HG03571 (cell line): ENCODE measurements at regions not wholly inside any gene's neighbourhood (a gene's known extent, or its start where the extent isn't known, plus 50 kb on each side); places are given as distances from the start of the nearest gene placed in this dataset.
"Not testable (repeated sequence)": the region's sequence is repeated elsewhere in the genome, so short reads cannot be mapped to it uniquely, and the experiment has no call there.

Experiments used
- ATAC-seq: cut with Tn5 transposase; IDR thresholded peaks from one replicate; pipeline ENCODE4 v1.9.1; 2021; ENCODE audit not compliant: unreplicated experiment

DNA sequence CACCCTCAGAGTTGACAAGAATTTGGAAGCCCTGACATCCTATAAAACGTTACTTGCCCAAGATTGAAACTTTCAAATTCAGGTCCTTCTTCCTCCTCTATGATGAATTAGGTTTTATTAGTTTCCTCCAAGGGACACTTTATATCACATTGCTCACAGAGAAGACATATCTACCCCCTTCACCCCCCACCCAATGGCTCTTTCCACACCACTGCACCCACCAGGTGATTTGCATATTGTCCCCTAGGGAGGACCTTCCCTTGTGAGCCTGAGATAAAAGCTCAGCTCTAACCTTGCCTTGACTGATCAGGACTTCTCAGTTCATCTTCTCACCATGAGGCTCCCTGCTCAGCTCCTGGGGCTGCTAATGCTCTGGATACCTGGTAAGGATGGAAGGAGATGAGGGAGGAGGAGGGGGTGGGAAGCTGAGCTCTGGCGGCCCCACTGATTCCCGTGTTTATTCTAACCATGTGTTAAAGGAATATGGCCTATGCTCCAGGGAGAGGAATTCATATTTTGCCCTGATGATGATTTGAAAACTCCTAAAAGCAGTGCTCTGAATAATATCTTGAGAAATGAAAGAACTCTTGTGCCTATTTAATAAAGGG, 1255.8 kb downstream of the RPIA start:
- ATAC-seq = not testable (repeated sequence)

DNA sequence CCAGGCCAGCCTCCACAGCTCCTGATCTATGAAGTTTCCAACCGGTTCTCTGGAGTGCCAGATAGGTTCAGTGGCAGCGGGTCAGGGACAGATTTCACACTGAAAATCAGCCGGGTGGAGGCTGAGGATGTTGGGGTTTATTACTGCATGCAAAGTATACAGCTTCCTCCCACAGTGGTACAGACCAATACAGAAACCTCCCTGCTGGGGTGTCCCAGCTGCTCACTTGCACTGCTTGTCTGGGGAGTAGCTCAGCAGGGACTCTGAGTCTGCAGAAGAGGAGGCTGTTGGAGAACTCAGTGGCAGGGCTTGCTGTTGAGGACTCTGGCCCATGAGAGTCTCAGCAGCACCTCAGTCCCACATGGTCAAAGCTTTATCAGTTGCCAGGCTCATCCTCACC, 1256.6 kb downstream of the RPIA start:
- ATAC-seq = not testable (repeated sequence)

DNA sequence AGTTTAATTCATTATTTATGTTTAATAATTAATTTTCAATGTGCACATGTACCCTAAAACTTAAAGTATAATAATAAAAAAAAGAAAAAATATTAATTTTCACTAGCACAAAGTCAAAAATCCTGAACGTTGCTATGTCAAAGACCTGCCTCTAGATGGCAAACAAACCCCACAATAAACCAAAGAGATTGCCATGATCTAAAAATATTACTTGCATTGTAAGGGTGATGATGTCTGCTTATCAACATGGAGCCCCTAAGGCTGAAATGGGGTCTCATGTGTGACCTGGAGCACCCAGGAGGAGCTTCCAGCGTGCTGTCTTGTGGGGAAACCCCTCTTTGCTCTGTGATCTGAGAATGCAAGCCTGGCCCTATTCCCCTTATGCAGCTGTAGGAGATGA, 1259.3 kb downstream of the RPIA start:
- not testable (repeated sequence) for ATAC-seq

DNA sequence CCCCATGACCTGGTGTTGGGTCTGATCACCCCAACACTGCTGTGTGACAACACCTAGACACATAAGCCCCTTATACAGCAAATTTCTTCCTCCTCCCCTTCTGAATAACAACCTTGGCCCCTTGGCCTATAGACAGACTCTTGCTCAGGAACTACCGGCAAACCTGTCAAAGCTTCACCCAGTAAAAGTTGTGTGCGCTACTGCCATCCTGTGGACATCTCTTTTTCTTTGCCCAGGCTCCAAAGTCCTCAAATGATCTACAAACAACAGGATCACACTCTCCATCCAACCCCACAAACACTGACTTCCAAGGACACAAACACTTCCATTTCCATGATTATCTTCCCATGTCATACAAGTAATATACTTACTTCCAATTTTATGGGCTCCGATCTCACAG, 1265.8 kb downstream of the RPIA start:
- not testable (repeated sequence) for ATAC-seq

DNA sequence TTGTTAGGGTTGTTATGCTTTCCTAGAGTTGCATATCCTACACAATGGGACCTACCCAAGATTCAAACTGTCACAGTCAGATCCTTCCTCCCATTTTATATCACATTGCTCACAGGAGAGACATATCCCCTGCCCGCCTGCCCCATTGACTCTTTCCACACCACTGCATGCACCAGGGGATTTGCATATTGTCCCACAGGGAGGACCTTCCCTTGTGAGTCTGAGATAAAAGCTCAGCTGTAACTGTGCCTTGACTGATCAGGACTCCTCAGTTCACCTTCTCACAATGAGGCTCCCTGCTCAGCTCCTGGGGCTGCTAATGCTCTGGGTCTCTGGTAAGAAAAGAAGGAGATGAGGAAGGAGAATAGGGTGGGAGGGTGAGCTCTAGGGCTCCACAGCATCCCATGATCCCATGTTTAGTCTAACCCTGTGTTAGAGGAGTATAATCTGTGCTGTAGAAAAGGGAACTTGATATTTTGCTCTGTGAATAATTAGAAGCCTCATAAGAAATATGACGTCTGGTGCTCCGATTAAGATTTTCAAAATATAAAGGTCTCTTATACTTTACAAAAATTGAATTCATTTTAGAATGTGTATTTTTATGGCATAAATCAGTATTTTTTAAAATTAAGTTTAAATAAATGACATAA, 1268.4 kb downstream of the RPIA start:
- ATAC-seq = not testable (repeated sequence)

DNA sequence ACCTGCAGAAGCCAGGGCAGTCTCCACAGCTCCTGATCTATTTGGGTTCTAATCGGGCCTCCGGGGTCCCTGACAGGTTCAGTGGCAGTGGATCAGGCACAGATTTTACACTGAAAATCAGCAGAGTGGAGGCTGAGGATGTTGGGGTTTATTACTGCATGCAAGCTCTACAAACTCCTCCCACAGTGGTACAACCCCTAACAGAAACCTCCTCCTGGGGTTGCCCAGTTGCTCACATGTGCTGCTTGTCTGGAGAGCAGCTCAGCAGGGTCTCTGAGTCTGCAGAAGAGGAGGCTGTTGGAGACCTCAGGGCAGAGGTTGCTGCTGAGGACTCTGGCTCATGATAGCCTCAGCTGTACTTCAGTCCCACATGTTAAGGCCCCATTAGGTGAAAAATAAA, 1269.1 kb downstream of the RPIA start:
- not testable (repeated sequence) for ATAC-seq

DNA sequence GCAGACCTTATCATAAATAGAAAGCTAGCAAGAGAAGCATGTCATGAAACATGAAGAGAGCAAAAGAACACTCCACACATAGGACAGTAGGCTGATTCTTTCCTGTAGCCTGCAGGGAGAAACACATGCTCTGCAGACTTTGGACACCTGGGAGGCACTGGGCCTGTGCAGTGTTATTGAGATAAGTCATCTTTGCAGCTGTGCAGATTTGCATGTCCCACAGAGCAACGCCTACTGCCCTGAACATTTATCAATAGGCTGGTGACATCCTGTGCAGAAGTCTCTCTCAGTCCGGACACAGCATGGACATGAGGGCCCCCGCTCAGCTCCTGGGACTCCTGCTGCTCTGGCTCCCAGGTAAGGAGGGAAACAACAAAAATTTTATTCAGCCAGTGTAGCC, 1277.1 kb downstream of the RPIA start:
- ATAC-seq = not testable (repeated sequence)

DNA sequence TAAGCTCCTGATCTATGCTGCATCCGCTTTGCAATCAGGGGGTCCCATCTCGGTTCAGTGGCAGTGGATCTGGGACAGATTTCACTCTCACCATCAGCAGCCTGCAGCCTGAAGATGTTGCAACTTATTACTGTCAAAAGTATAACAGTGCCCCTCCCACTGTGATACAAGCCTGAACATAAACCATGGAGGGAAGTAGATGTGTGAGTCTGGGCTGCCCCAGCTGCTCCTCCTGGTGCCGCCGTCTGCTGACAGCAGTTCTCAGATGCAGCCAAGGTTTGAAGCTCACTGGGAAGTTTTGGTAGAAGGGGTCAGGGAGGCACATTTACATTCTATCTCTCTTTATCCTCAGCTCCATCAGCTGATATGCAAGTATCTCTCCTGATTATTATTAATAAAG, 1277.7 kb downstream of the RPIA start:
- ATAC-seq = not testable (repeated sequence)

DNA sequence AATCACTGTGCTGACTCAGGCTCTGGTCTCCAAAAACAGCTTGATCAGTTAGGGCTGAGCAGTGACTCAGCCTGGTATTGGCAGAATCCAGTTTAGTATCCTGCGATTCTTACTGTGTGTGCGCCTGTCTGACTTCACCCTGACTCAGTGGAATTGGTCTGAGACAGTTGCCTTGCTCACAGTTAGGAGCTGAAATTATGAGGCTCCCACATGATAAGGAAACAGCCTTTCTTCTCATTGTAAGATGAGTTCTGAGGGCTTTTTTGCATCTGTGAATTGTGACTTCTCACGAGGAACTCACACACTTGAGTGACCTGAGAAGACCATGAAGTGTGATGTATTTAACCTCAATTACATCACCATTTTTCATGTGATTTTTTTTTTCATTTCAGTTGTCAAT, 1282.4 kb downstream of the RPIA start:
- not testable (repeated sequence) for ATAC-seq

DNA sequence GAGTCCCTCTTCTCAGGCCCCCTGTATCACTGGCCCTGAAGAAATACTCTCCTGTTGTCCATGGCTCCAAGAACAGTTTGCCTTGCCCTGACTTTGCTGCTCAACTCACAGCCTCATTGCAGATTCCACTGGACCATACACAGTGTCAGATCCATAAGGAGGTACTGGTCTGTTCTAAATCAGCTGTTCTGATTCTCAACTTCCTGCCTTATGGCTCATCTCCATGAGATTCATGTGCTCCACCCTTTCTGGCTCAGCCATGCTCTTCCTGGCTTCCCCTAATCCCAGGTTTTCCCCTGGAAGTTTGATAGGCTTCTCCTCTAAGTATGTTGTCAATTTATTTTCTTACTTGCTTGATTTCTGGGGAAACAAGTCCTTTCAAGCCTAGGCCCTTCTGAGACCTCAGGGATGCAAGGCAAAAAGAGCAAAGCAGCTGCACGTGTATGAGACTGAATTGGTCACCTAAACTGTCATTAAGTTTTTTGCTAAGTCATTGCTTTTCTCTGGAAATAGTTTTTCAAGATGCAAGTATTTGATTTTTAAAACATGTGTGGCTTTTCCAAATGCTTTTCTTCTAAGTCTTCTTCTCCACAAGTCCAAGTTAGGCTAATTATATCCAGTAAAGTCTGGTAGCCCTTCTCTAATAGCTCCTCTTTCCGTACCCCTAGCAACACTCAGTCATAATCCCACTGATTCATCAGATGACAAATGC, 1288.5 kb downstream of the RPIA start:
- ATAC-seq = not testable (repeated sequence)

DNA sequence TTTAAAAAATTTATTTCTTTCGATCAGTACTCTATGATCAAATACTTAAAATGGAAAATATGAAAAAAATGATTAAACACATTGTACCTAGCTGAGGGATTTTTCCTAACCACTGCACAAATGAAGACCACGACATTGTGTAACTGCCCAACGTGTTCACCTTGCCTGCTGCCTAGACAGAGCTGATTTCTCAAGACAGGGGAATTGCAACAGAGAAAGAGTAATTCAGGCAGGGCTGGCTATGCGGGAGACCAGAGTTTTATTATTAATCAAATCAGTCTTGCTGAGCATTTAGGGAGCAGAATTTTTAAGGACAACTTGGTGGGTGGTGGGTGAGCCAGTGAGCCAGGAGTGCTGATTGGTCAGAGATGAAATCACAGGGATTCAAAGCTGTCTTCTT, 1290.8 kb downstream of the RPIA start:
- ATAC-seq = not testable (repeated sequence)

DNA sequence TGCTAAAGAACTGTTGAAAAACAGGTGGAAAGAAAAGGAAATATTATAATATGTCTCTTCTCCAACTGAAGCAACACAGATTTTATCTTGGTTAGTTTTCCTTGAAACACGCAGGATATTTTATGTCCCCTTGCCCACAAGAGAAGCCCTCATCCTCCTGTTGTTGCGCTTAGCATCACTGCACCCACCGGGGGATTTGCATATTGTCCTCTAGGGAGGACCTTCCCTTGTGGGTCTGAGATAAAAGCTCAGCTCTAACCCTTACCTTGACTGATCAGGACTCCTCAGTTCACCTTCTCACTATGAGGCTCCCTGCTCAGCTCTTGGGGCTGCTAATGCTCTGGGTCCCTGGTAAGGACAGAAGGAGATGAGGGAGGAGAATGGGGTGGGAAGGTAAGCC, 1294.2 kb downstream of the RPIA start:
- not testable (repeated sequence) for ATAC-seq

DNA sequence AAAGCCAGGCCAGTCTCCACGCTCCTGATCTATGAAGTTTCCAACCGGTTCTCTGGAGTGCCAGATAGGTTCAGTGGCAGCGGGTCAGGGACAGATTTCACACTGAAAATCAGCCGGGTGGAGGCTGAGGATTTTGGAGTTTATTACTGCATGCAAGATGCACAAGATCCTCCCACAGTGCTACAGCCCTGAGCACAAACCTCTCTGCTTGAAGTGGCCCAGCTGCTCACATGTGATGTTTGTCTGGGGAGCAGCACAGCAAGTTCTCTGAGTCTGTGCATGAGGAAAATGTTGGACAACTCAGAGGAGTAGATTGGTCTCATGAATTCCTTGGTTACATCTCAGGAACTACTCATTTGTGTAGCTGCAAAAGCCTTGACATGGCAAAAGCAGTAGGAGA, 1295.1 kb downstream of the RPIA start:
- ATAC-seq = not testable (repeated sequence)

DNA sequence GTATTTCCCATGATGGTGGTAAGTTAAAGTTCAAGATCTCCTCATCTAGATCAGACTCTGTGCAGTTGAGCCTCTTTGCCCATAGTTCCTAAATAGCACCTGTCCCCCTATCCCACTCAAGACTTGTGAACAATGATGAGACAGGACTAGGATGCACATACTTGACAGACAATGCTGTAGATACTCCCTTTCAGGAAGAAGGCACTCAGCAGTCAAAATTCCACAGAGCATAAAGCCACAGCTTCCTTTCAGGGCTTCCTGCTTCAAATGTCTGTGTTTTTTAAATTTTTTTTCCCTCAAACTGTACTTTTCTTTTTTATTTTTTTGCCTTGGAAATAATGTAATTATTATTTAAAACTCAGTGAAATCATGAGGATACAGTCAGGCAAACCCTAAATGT, 1305.3 kb downstream of the RPIA start:
- not testable (repeated sequence) for ATAC-seq

DNA sequence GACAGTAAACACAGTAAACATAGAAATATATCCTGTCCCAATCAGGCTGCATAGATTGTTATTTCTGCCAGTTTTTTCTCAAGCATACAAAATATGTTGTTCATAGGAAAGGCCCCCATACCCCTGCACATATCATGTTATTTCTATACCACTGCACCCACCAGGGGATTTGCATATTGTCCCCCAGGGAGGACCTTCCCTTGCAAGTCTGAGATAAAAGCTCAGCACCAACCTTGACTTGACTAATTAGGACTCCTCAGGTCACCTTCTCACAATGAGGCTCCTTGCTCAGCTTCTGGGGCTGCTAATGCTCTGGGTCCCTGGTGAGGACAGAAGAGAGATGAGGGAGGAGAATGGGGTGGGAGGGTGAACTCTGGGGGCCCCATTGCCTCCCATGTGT, 1313.1 kb downstream of the RPIA start:
- not testable (repeated sequence) for ATAC-seq

DNA sequence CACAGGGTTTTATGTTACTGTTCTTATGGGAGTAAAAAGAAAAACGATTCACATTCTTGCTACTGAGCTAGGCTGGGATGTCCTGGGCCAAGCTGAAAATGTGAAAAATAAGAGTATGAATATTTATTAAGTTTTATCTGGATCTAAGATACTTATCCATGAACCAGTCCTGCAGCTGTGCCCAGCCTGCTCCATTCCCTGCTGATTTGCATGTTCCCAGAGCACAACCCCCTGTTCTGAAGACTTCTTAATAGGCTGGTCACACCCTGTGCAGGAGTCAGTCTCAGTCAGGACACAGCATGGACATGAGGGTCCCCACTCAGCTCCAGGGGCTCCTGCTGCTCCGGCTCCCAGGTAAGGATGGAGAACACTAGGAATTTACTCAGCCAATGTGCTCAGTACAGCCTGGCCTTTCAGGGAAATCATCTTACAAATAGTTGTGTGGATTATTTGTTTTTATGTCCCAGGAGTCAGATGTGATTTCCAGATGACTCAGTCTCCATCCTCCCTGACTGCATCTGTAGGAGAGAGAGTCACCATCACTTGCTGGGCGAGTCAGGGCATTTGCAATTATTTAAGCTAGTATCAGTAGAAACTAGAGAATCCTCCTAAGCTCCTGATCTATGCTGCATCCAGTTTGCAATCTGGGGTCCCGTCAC, 1319.1 kb downstream of the RPIA start:
- not testable (repeated sequence) for ATAC-seq

DNA sequence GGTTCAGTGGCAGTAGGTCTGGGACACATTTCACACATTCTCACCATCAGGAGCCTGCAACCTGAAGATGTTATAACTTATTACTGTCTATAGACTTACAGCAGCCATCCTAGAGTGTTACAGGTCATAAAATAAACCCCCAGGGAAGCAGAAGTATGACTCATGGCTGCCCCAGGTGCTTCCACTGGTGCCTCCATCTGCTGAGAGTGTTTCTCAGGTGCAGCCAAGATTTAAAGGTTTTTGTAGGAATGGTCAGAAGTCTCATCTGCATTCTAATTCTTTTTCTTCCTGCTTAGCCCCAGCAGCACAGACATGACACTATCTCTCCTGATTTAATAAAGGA, 1319.6 kb downstream of the RPIA start:
- not testable (repeated sequence) for ATAC-seq

DNA sequence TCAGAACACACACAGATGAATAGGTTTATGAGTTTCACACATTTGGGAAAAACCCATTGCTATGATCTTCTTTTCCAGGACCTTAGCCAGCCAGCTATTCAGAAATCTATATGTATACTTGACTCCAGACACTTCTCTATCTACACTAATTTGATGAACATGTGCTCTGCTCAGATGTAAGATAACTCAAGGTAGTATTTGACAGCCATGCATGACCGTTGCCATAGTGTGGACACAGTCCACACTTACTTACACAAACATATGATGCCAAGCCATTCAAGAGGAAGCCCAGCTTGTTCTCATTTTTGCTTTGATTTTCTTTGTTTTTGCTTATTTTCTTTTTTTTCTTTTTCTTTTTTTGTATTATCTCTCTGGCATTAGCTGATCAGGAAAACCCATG, 1328.4 kb downstream of the RPIA start:
- not testable (repeated sequence) for ATAC-seq

DNA sequence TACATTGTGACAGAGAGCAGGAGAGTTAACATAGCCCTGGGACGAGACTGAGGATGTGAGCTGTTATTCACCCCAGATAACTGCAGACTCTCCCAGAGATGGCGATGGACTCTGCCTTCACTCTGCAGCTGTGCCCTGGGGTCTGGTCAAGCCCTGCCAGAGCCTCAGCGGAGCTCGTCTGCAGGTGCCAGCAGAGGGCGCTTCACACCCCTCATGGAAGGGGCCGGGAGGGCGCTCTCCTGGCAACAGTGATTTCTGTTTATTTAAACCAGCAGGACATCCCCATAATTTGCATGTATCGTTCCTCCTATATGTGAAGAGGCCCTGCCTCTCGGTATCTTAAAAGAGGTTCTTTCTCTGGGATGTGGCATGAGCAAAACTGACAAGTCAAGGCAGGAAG, 1329.8 kb downstream of the RPIA start:
- ATAC-seq = not testable (repeated sequence)

DNA sequence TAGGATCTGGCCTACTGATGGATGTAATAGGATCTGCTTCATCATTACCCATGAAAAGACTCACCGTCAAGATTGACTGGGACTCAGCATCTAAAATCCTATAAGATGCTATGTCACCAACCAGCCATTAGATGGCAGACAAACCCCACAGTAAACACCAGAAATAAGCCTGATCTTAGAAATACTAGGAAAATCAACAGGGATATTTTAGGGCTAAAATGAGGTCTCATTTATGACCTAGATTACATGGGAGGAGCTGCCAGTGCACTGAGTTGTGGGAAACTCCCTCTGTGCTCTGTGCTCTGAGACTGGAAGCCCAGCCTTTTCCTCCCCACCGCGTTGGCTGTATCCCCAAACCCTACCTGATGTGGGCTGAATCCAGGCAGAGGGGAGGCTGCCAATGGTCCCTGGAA, 1335.8 kb downstream of the RPIA start:
- ATAC-seq = not testable (repeated sequence)

DNA sequence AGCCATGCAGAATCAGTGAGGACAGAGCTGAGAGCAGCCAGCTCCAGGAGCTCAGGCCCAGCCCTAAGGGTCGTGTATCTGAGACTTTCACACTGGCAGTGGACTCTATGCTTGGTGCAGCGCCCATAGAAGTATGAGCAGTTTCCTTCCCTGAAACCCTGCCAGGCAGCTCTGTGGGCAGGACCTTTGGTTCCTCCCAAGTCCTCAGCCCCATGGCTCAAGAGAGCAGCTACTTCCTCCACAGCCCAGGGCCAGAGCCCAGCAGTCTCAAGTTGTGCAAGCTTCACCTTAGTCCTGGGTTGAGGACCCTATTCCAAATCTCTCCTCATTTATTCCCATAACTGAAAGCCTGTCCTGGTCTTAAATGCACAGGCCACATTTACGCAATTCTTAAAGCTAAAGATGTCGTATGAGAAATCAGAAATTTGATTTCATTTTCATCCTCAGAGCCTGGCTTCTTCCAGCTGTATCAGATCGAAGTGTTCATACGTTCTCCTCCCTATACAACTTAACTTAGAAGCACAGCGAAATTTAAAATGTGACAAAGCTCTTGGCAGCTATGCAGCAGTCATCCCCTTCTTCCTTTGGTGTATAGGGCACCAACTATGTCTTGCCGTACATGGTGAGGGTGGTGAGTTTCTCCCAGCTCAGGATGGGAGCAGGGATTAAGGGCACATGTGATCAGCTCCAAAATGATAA, 1337.1 kb downstream of the RPIA start:
- not testable (repeated sequence) for ATAC-seq
